ENCODE measurements at regions not wholly inside any gene's neighbourhood (a gene's known extent, or its start where the extent isn't known, plus 50 kb on each side); places are given as distances from the start of the nearest gene placed in this dataset.

DNA sequence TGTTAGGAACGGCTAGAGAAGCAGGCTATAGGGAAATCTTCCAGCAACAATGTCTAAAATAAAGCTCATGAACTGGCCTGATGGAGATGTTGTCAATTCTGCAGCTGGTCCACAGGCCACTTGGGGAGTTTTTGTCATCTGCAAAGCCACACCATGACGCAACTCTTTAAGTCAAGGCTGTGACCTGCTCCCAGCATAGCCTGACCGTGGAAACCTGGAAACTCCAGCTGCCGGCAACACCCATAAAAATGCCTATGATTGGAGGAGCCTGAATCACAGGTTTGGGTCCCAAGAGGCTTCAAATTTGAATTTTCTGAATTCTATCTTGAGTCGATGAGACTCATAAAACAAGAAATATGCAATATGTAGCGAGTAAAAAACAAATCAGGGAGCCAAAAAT lies 969.2 kb upstream of the PRKX start:
- FAIRE-seq, result no peak
- in situ Hi-C loops (cut with MboI), result no loop called here
- BruUV-seq (replicated peaks), result no TSS peak
- no peaks in the 10 kb centered on the region for H4K20me1 ChIP-seq (ENCODE audit: control insufficient read depth, insufficient read depth)
- H3K79me2 ChIP-seq (ENCODE audit: control insufficient read depth, insufficient read depth, low read length), result no peaks in the 10 kb centered on the region
- no peak overlapping the region for H2AFZ ChIP-seq (ENCODE audit: control insufficient read depth, low read depth, low read length)
- no peak overlapping the region for H3K4me3 ChIP-seq
- intact Hi-C loops (cut with micrococcal nuclease; ENCODE audit: unreplicated experiment), result no loop called here
- H3K36me3 ChIP-seq (ENCODE audit: control insufficient read depth in 2 of 2, insufficient read depth in 2 of 2, low read length in 1 of 2), result no peaks in the 10 kb centered on the region
- ChIA-PET CTCF (no interaction called here), SMC1A (ENCODE audit: uncharacterized antibody, unreplicated experiment) (no interaction called here), POLR2A (no interaction called here), RAD21 (ENCODE audit: unreplicated experiment) (no interaction called here)
- ATAC-seq, result no peak
- no peaks in the 10 kb centered on the region for H3K4me1 ChIP-seq (ENCODE audit: control insufficient read depth, insufficient read depth, low read length)
- DNase-seq (ENCODE audit: low read depth, low spot score), result no peak
- no peak overlapping the region for H3K27ac ChIP-seq (ENCODE audit: control insufficient read depth, insufficient read depth)
- H3K9me3 ChIP-seq (replicated peaks; ENCODE audit: control insufficient read depth, insufficient read depth, low read length), result no peaks in the 10 kb centered on the region; the same call in 2 of the 3 replicates
- H3K27me3 ChIP-seq (replicated peaks in 1 of 2; ENCODE audit: control insufficient read depth in 2 of 2, insufficient read depth in 2 of 2, low read length in 1 of 2), result no peaks in the 10 kb centered on the region
- no peak overlapping the region for H3K4me2 ChIP-seq (ENCODE audit: control insufficient read depth, insufficient read depth)
- TF ChIP-seq SREBF1 (IDR thresholded peaks at IDR 0.05; ENCODE audit: low read length), result no peak
- no peak for TF ChIP-seq RB1 (IDR thresholded peaks at IDR 0.05; ENCODE audit: borderline replicate concordance)
- no peak for TF ChIP-seq ESRRA (IDR thresholded peaks at IDR 0.05; ENCODE audit: low read length)
- TF ChIP-seq, protein P1, sequence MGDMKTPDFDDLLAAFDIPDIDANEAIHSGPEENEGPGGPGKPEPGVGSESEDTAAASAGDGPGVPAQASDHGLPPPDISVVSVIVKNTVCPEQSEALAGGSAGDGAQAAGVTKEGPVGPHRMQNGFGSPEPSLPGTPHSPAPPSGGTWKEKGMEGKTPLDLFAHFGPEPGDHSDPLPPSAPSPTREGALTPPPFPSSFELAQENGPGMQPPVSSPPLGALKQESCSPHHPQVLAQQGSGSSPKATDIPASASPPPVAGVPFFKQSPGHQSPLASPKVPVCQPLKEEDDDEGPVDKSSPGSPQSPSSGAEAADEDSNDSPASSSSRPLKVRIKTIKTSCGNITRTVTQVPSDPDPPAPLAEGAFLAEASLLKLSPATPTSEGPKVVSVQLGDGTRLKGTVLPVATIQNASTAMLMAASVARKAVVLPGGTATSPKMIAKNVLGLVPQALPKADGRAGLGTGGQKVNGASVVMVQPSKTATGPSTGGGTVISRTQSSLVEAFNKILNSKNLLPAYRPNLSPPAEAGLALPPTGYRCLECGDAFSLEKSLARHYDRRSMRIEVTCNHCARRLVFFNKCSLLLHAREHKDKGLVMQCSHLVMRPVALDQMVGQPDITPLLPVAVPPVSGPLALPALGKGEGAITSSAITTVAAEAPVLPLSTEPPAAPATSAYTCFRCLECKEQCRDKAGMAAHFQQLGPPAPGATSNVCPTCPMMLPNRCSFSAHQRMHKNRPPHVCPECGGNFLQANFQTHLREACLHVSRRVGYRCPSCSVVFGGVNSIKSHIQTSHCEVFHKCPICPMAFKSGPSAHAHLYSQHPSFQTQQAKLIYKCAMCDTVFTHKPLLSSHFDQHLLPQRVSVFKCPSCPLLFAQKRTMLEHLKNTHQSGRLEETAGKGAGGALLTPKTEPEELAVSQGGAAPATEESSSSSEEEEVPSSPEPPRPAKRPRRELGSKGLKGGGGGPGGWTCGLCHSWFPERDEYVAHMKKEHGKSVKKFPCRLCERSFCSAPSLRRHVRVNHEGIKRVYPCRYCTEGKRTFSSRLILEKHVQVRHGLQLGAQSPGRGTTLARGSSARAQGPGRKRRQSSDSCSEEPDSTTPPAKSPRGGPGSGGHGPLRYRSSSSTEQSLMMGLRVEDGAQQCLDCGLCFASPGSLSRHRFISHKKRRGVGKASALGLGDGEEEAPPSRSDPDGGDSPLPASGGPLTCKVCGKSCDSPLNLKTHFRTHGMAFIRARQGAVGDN (IDR thresholded peaks at IDR 0.05), result no peak
- TF ChIP-seq RBBP5 (conservative IDR thresholded peaks at IDR 0.05), result no peak
- no peak for TF ChIP-seq ZNF207 (IDR thresholded peaks at IDR 0.05; ENCODE audit: borderline replicate concordance)
- 36% methylated on average over 6 of the region's 6 CpGs for WGBS (ENCODE audit: insufficient coverage, insufficient replicate concordance, low lambda C conversion rate, missing lambda C conversion rate)
- no peak overlapping the region for H3K9ac ChIP-seq (ENCODE audit: control insufficient read depth, insufficient read depth, low read length)

Data from GM12878 (cell line).